ENCODE measurements at regions not wholly inside any gene's neighbourhood (a gene's known extent, or its start where the extent isn't known, plus 50 kb on each side); places are given as distances from the start of the nearest gene placed in this dataset.
"Not testable (repeated sequence)": the region's sequence is repeated elsewhere in the genome, so short reads cannot be mapped to it uniquely, and the experiment has no call there.

DNA sequence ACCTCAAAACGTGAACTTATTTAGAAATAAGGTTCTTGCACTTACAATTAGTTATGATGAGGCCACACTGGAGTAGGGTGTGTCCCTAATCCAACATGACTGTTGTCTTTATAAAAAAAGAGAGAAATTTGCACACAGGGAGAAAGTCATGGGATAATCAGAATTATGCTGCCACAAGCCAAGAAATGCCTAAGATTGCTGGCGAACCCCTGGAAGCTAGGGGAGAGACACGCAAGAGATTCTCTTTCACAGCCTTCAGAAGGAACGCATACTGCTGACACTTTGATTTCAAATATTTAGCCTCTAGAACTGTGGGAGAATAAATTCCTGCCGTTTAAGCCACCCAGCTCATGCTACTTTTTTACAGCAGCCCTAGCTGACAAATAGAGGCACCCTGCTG, 138.3 kb downstream of the CCDC71L start:
- no peak for DNase-seq

DNA sequence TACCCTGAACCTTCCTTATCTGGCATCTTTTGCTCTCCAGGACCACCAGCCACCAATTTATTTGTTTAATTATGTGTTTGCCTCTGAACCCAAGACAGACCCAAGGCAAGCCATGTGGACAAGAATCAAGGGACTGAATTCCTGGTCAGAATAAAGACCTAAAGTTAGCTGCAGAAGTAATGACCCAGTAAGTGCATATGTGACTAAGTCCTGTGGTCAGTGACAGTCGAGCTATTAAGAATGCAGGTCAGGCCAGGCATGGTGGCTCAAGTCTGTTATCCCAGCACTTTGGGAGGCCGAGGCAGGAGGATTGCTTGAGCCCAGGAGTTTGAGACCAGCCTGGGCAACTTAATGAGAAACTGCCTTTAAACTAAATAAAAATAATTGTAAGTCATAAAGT, 139.4 kb downstream of the CCDC71L start:
- no peak for DNase-seq

DNA sequence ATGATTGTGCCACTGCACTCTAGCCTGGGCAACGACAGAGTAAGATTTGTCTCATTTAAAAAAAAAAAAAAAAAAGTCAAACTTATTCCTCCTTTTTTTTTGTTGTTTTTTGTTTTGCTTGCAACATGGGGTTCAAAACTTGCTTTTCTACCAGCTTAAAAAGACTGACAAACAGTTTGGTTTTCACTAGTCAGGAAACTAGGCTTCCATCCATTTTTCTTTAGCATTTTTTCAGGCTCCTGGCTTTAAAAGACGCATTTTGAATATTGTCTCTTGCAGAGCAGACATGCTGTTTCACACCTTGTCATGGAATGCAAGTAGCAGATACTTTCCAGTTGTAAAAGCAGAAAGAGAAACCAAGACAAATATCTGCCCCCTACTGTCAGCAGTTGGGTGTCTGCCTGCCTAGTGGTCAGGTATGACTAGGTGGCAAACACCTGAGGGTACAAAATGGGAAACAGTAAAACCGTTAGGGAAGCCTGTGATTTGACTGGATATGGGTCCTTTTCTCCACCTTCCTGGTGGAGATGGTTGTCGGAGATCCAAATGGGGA, 139.9 kb downstream of the CCDC71L start:
- DNase-seq, result no peak

DNA sequence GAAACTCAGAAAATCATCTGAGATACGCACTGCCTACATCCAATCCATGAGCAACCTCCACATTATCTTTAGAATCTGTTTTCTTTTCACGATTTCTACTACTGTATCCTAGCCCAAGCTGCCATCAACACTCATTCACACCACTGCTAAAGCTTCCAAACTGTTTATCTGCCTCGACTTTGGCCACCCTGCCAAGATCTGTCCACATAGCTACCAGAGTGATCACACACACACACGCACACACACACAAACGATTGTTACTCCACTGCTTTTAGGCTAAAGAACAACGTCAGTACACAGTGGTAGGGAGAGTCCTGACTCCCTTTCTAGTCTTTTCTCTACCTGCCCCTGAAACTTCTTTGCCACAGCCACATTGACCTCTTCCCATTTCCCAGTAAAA, 142.0 kb downstream of the CCDC71L start:
- DNase-seq, result no peak

DNA sequence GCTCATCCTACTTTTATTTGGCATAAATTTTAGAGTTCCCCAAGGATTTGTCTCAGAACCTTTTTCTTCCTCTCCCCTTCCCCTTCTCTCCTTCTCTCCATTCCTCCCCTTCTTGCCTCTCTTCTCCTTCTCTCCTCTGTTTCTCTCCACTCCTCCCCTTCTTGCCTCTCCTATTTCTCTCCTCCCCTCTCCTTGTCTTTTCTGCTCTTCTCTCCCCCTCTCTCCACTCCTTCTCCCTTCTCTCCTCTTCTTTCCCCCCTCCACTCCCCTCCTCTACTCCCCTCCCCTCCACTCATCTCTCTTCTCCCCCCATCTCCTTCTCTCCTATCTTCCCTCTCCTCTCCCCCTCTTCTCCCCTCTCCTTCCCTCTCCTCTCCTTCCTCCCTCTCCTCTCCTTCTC, 142.7 kb downstream of the CCDC71L start:
- no peak for DNase-seq

DNA sequence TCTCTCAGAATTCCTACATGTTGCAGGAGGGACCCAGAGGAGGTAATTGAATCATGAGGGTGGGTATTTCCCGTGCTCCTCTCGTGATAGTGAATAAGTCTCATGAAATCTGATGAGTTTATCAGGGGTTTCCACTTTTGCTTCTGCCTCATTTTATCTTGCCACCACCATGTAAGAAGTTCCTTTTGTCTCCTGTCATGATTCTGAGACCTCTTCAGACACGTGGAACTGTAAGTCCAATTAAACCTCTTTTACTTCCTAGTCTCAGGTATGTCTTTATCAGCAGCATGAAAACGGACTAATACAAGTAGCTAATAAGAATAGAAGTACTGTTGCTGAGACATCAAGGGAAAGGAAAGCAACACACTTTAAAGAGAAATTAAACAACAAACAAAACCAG, 143.4 kb downstream of the CCDC71L start:
- DNase-seq, result no peak

DNA sequence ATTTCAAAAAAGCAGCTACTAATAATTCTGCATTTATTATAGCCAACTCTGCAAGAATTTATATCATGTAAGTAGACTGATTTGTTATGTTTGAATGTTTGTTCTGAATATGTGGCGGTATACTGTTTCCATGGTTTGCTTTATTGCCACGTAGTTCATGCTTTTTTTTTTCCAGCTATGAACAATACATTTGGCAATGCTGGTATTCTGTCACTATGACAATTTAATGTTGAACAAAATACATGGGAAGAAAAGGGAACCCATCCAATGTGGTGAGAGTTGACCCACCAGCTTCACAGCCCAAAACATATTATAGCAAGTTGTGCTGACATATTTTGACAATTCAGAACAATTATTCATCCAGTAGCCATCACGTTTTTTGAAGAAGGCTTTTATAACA, 145.6 kb downstream of the CCDC71L start:
- no peak for DNase-seq

DNA sequence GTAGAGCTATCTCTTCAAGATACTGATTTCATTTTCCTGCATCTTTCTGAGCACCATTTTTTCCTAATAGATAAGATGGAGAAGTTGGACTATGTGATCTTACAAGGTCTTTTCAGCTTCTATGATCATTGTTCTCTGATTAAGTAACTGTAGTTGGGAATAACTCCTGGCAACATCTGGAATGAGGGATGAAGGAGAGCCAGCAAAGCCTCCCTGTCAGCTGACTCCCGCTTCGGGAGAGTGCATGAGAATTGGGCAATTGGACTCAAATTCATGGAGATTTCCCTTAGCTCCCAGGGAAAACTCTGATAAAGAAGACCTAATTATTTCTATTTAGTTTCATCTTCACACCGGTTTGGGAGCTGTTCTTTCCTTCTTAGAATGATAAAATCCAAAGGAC, 146.1 kb downstream of the CCDC71L start:
- DNase-seq, result no peak

DNA sequence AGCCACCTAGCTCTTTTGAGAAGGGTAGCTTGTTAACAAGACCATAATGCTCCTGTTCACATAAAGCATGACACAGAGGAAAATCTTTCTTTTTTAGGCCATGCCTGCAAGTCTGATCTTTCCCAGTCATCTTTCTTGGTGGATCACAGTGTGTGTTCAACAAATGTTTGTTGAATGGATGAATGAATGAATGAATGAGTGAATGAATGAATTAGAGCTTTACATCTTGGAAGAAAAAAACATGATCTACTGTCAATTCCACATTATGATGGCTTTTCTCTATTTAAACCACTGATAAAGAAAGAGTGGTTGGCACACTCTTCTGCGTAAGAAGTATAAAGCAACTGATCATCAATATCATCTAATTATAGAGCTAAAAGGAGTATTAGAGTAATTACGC, 148.7 kb downstream of the CCDC71L start:
- DNase-seq, result no peak

DNA sequence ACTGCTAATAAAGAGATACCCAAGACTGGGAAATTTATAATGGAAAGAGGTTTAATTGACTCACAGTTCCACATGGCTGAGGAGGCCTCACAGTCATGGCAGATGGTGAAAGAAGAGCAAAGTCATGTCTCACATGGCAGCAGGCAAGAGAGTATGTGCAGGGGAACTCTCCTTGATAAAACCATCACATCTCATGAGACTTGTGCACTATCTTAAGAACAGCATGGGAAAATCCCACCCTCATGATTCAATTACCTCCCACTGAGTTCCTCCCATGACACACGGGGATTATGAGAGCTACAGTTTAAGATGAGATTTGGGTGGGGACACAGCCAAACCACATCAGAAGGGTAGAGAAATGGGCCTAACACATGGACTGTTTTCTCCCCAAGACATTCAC, 156.3 kb downstream of the CCDC71L start:
- DNase-seq, result no peak

DNA sequence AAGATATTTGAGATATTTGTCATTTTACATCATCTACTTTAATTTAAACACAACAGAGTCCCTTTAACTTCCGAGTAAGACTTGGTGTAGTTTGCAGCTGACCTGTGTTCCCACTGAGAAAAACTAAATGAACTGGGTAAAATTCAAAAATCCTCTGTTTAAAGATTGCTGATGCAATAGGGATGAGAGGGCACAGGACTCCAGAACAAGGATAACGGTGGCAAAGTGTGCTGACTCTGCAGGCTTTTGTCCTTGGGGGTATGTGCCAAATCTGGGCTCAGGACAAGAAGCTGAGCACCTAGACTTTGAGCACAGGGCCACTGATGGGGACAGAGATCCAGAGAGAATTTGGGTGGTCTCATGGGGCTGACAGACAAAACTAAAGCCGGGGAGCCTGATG, 156.8 kb downstream of the CCDC71L start:
- DNase-seq, result no peak

DNA sequence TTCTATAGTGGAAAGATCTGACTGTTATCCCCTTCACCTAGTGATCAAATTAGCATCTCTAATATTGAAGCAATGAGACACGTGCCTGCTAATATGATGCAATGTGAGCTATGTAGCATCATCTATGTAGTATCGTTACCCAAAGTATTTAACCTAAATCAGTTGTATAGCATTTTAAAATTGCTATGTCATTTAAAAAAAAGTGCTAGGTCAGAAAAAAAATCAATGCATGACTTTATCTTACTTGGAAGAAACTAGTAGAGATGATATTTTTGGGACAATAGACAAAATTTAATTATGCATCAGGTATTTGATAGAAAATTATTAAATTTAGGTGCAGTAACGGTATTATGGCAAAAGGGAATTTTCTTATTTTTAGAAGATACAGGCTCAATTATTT, 157.3 kb downstream of the CCDC71L start:
- no peak for DNase-seq

DNA sequence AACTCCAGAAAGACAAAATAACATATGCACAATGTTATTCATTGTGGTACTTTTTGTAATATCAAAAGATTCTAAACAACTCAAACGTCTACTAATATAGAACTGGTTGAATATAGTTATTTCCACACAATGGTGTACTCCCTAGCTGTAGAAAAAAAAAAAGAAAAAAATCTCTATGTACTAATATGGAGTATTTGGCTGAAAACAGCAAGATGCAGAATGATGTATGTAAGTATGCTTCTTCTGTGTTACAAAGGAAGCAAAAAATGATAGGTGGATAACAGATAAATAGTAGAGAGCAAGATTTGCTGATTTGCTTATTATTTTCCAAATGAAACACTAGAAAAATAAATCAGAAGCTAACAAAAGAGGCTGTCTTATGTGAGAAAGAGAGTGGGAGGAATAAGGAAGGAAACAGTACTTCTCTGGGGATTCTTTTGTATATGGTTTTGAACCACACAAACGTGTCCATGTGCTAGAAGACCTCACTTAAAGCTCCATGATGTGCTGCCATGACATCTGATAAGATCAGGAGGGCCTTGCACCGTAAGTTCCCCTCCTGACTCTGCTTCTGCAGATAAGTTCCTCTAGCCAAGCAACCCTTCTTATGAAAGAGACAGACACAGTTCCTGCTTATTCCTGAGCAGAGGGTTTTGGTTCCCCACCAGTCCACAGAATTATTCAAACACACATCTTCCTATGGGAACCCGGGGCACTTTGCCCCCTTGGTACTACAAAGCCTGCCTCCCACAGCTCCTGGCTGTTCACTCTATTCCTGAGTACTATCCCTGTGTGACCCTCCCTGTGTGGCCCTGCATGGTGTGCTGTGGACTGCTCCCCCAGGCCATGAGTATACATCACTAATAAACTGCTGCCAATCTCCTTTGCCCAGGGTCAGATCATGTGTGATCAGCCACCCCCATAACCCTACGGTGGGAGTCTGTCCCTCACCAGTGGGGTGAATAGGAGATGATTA, 159.1 kb downstream of the CCDC71L start:
- DNase-seq, result no peak

DNA sequence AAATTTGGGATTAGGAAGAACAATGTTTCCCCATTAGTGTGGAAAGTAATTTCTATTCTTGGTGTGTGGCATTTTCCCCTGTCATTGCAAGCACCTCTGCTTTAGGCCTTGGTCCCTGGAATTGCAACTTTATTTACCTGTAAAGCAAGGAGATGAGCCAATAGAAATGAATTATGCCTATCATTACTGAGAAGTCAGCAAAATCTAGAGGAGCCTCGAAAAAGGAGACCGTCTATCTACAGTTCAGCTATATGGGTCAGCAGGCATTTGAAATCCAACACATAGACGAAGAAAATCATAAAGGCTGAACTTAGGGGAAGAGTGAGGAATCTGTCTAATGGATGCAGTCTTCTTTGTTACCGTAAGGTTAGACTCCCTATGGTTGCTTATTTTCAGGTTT, 161.1 kb downstream of the CCDC71L start:
- no peak for DNase-seq

DNA sequence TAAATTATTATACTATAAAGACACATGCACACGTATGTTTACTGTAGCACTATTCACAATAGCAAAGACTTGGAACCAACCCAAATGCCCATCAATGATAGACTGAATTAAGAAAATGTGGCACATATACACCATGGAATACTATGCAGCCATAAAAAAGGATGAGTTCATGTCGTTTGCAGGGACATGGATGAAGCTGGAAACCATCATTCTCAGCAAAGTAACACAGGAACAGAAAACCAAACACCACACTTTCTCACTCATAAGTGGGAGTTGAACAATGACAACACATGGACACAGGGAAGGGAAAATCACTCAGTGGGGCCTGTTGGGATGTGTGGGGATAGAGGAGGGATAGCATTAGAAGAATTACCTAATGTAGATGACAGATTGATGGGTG, 163.0 kb downstream of the CCDC71L start:
- DNase-seq, result not testable (repeated sequence)

DNA sequence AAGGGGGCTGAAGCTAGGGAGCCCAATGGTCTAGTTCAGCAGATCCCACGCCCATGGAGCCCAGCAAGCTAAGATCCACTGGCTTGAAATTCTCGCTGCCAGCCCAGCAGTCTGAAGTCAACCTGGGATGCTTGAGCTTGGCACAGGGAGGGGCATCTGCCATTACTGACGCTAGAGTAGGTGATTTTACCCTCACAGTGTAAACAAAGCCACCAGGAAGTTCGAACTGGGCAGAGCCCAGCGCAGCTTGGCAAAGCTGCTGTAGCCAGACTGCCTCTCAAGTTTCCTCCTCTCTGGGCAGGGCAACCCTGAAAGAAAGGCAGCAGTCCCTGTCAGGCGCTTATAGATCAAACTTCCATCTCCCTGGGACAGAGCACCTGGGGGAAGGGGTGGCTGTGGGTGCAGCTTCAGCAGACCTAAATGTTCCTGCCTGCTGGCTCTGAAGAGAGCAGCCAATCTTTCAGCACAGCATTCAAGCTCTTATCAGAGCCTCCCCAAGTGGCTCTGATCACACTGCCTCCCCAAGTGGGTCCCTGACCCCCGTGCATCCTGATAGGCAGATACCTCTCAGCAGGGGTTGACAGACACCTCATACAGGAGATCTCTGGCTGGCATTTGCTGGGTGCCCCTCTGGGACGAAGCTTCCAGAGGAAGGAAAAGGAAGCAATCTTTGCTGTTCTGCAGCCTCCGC, 167.8 kb downstream of the CCDC71L start:
- peak; percentile 27 for DNase-seq

DNA sequence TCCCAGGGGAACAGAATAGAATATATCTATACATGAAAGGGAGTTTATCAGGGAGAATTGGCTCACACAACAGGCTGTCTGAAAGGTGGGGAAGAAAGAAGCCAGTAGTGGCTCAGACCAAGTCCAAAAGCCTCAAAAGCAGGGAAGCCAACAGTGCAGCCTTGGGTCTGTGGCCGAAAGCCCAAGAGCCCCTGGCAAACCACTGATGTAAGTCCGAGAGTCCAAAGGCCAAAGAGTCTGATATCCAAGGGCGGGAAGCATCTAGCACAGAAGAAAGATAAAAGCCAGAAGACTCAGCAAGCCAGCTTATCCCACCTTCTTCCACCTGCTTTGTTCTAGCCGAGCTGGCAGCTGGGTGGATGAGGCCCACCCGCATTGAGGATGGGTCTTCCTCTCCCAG, 172.5 kb downstream of the CCDC71L start:
- no peak for DNase-seq

DNA sequence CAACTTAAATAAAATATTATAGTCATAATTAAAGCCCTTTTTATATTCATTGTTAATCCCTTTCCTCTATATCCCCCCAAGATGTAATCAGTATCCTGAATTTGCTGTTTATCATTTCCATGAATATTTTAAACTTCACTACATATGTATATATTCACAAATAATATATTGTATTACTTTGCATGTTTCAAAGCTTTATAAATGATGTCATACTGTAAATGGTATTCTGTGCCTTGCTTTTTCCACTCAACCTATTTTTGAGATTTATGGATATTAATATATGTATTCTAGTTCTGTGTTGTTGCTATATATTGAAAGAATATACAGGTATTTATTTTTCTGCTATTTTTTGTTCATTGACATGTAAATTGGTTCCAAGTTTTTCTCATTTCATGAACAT, 173.1 kb downstream of the CCDC71L start:
- DNase-seq, result no peak

DNA sequence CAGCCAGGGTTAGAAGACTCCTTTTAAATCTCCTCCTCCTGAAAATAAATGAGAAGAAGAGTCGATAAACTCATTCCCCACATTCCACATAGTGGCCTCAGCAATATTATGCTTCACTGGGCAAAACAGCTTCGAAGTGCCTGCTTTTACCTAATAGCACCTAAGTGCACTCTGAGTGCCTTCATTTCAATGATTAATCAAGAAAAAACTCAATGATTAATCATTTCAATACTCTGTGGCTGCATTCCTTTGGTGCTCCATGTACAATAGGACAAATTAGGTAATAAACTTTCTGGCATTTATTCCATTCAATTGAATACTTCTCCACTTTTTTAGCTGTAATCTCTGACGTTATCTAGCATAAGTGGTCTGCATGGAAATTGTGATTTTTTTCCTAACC, 174.6 kb downstream of the CCDC71L start:
- DNase-seq, result no peak

DNA sequence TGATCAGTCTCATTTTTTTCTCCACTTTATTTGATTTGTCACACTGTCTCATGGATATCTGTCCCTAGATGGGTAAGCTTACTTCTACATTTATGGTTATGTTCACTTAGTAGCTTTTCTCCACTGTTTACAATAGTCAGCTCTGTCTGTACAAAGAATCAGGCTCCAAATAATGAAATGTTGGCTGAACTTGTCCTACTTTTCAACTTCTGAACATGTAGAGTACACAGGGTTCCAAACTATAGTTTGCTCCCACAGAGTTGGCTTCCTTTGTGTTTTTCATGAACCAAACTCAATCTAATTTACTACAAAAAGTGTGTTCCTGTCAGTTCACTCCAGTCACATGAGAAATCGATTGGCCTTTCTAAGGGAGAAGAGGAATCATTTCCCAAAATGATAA, 175.0 kb downstream of the CCDC71L start:
- DNase-seq, result no peak

DNA sequence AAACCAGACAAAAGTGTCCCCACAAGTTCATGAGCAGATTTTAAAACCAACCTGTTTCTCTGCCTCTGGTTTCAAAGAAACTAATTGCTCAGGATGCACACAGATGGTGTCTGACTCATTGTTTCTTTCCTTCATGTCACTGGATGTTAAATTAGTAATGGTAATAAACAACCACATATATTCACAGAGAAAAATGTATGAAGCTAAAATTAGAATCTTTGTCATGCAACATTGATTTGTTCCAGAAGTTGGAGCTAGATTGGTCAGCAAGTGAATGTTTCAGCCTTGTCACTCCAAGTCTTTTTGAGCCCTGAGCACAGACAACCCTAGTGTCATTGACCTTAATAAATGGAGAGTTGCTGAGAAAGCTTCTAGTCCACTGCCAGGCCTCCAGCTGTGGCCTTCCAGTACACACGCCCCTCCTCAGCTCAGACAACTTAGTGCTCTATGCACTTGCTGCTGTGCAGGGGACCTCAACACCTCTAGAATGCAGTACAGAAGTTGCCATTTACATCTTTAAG, 175.9 kb downstream of the CCDC71L start:
- no peak for DNase-seq

DNA sequence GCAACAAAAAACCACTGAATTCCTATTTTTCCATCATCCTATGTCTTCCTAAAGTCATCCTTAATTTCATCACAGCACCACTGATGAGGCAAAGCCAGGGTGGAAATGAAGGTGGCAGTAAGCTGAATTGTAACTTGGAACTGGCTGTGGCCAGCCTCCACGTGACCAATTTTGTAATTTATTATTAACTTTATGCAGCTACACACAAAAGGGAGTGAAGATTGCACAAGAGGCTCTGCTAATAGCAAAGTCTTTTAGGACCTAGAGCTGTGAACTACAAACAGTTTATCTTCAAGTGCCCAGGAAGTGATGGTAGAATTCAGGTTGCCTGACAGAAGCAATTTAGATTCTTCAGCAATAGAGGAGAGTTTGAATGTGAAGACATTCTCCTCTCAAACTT, 176.4 kb downstream of the CCDC71L start:
- no peak for DNase-seq

DNA sequence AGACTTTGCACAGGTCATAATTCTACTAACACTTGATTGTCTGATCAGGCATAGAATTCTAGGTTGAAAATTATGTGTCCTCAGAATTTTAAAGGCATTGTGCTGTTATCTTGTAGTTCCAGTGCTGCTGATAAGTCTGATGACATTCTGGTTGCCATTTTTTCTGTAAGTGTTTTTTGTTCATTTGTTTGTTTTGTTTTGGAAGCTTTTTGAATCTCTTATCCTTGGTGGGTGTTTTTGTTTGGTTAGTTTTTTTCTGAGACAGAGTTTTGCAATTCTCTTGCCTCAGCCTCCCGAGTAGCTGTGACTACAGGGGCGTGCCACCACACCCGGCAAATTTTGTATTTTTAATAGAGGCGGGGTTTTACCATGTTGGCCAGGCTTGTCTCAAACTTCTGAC, 178.9 kb downstream of the CCDC71L start:
- no peak for DNase-seq

DNA sequence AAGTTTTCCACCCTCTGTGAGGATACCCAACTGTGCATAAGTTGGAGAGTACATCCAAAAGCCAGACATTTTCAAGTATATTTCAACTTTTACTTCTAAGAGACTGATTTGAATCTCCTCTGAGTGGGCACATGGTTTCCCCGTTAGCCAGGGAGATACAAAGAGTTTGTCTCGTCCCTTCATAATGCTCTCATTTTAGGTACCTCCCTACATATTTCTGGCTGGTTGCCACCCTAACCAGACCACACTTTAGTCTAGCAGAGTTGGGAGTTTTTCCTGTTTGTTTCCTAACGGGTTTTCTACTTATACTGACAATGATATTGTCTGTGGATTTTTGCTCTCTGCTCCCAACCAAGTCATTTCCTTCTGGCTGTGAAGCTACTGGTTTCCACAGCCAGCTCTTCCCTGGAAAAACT, 180.3 kb downstream of the CCDC71L start:
- DNase-seq, result no peak
